ENCODE measurements at regions not wholly inside any gene's neighbourhood (a gene's known extent, or its start where the extent isn't known, plus 50 kb on each side); places are given as distances from the start of the nearest gene placed in this dataset.
A peak's percentile ranks its signal among the peaks of the same experiment; 100 is the strongest.
"Not testable (repeated sequence)": the region's sequence is repeated elsewhere in the genome, so short reads cannot be mapped to it uniquely, and the experiment has no call there.

- H3K27me3 Mint-ChIP-seq (ENCODE audit: unreplicated experiment); H3K27ac Mint-ChIP-seq (ENCODE audit: unreplicated experiment); H3K36me3 Mint-ChIP-seq (ENCODE audit: low read depth, unreplicated experiment); H3K9me3 Mint-ChIP-seq (ENCODE audit: unreplicated experiment); H3K4me3 Mint-ChIP-seq (ENCODE audit: unreplicated experiment): not testable (repeated sequence)
- peak; percentile 72 for DNase-seq (ENCODE audit: low spot score)
- TF ChIP-seq CTCF (IDR thresholded peaks at IDR 0.05; ENCODE audit: unreplicated experiment): peak; percentile 55
- peaks cover 30% of the 10 kb centered on the region for H3K4me1 Mint-ChIP-seq (ENCODE audit: unreplicated experiment)
Observed at GRCh38 chr3:193970131-193970772, 165.7 kb upstream of the HES1 start.

GRCh38 chr3:193970773-193971206 is 165.2 kb upstream of the HES1 start:
- peak overlapping the region; percentile 41 for H3K27ac Mint-ChIP-seq (ENCODE audit: unreplicated experiment)
- peaks cover 36% of the 10 kb centered on the region for H3K4me1 Mint-ChIP-seq (ENCODE audit: unreplicated experiment)
- H3K36me3 Mint-ChIP-seq (ENCODE audit: low read depth, unreplicated experiment): no peaks in the 10 kb centered on the region
- H3K9me3 Mint-ChIP-seq (ENCODE audit: unreplicated experiment): no peaks in the 10 kb centered on the region
- TF ChIP-seq CTCF (IDR thresholded peaks at IDR 0.05; ENCODE audit: unreplicated experiment): no peak
- no peak overlapping the region for H3K4me3 Mint-ChIP-seq (ENCODE audit: unreplicated experiment)
- H3K27me3 Mint-ChIP-seq (ENCODE audit: unreplicated experiment): peaks cover 3% of the 10 kb centered on the region
- DNase-seq (ENCODE audit: low spot score): no peak

- no peak for DNase-seq (ENCODE audit: low spot score)
- Mint-ChIP-seq H3K9me3 (ENCODE audit: unreplicated experiment) (no peaks in the 10 kb centered on the region), H3K4me3 (ENCODE audit: unreplicated experiment) (no peak overlapping the region), H3K36me3 (ENCODE audit: low read depth, unreplicated experiment) (no peaks in the 10 kb centered on the region), H3K27me3 (ENCODE audit: unreplicated experiment) (peaks cover 3% of the 10 kb centered on the region), H3K4me1 (ENCODE audit: unreplicated experiment) (peaks cover 41% of the 10 kb centered on the region), H3K27ac (ENCODE audit: unreplicated experiment) (no peak overlapping the region)
- no peak for TF ChIP-seq CTCF (IDR thresholded peaks at IDR 0.05; ENCODE audit: unreplicated experiment)
Observed at GRCh38 chr3:193971261-193971751, 164.6 kb upstream of the HES1 start.

- no peak overlapping the region for H3K4me3 Mint-ChIP-seq (ENCODE audit: unreplicated experiment)
- no peak for DNase-seq (ENCODE audit: low spot score)
- peaks cover 41% of the 10 kb centered on the region for H3K4me1 Mint-ChIP-seq (ENCODE audit: unreplicated experiment)
- peaks cover 3% of the 10 kb centered on the region for H3K27me3 Mint-ChIP-seq (ENCODE audit: unreplicated experiment)
- H3K9me3 Mint-ChIP-seq (ENCODE audit: unreplicated experiment): no peaks in the 10 kb centered on the region
- no peaks in the 10 kb centered on the region for H3K36me3 Mint-ChIP-seq (ENCODE audit: low read depth, unreplicated experiment)
- H3K27ac Mint-ChIP-seq (ENCODE audit: unreplicated experiment): no peak overlapping the region
- TF ChIP-seq CTCF (IDR thresholded peaks at IDR 0.05; ENCODE audit: unreplicated experiment): no peak
Observed at GRCh38 chr3:193971966-193972365, 164.0 kb upstream of the HES1 start.

- TF ChIP-seq CTCF (IDR thresholded peaks at IDR 0.05; ENCODE audit: unreplicated experiment): no peak
- Mint-ChIP-seq H3K4me1 (ENCODE audit: unreplicated experiment) (peaks cover 44% of the 10 kb centered on the region), H3K27me3 (ENCODE audit: unreplicated experiment) (peaks cover 3% of the 10 kb centered on the region), H3K9me3 (ENCODE audit: unreplicated experiment) (no peaks in the 10 kb centered on the region), H3K4me3 (ENCODE audit: unreplicated experiment) (no peak overlapping the region), H3K27ac (ENCODE audit: unreplicated experiment) (no peak overlapping the region), H3K36me3 (ENCODE audit: low read depth, unreplicated experiment) (no peaks in the 10 kb centered on the region)
- no peak for DNase-seq (ENCODE audit: low spot score)
Observed at GRCh38 chr3:193972832-193973231, 163.1 kb upstream of the HES1 start.

All from endothelial cell (in vitro differentiated cells).